HEK293 (cell line): ENCODE measurements at regions not wholly inside any gene's neighbourhood (a gene's known extent, or its start where the extent isn't known, plus 50 kb on each side); places are given as distances from the start of the nearest gene placed in this dataset.

ENCODE experiments used
- CTCF ChIA-PET: fragments of 350-600 bp; formaldehyde crosslinking; extraction: SDS; loops from one replicate; lab custom pipeline; 2021; ENCODE audit warnings: antibody characterized with exemption; lab: Yijun Ruan, JAX
- POLR2A ChIA-PET: fragments of 300-600 bp; formaldehyde crosslinking; extraction: SDS; loops from one replicate; lab custom pipeline; 2020; ENCODE audit warnings: antibody characterized with exemption, inconsistent platforms; lab: Yijun Ruan, JAX
- H3K27ac ChIP-seq: fragments of 200-500 bp; sonication (Bioruptor generic); 2 replicates; pipeline ENCODE4 v1.5.1; 2014; ENCODE audit warnings: low read depth, low read length, control low read depth, inconsistent platforms; ENCODE audit errors: extremely low read depth
- H3K36me3 ChIP-seq, 2 experiments: fragments of 200-500 bp in 1 of 2; sonication (Bioruptor generic) in 1 of 2; 1 replicate in 1 of 2; 2 replicates in 1 of 2; pipeline ENCODE4 v1.5.1; 2014 to 2017; ENCODE audit warnings: inconsistent platforms in 2 of 2, low read length in 2 of 2; ENCODE audit not compliant: control insufficient read depth in 2 of 2, insufficient read depth in 1 of 2
- H3K4me1 ChIP-seq: fragments of 200-500 bp; sonication (Bioruptor generic); 2 replicates; pipeline ENCODE4 v1.5.1; 2014; ENCODE audit warnings: mild to moderate bottlenecking, low read length, inconsistent platforms; ENCODE audit not compliant: control insufficient read depth, insufficient read depth
- H3K4me3 ChIP-seq: 2 replicates; pipeline ENCODE4 v1.5.1; 2011; ENCODE audit warnings: low read depth, mild to moderate bottlenecking, control low read depth, low read length, moderate library complexity
- H3K9me3 ChIP-seq: fragments of 200-500 bp; sonication (Bioruptor generic); 2 replicates; pipeline ENCODE4 v1.5.1; 2014; ENCODE audit warnings: low read depth, low read length, inconsistent platforms; ENCODE audit not compliant: control insufficient read depth, insufficient read depth
- EGR2 ChIP-seq: fragments of 450-650 bp; formaldehyde crosslinking; IDR thresholded peaks from 2 replicates; pipeline ENCODE4 v1.5.1; 2016; ENCODE audit warnings: low read depth, missing biosample characterization, missing genetic modification characterization
- GFI1B ChIP-seq: fragments of 450-650 bp; formaldehyde crosslinking; IDR thresholded peaks from 2 replicates; pipeline ENCODE4 v1.5.1; 2016; ENCODE audit warnings: missing biosample characterization, missing genetic modification characterization
- GLIS1 ChIP-seq: fragments of 450-650 bp; formaldehyde crosslinking; IDR thresholded peaks from 2 replicates; pipeline ENCODE4 v1.5.1; 2016; ENCODE audit warnings: missing biosample characterization, missing genetic modification characterization
- KLF7 ChIP-seq: fragments of 450-650 bp; formaldehyde crosslinking; IDR thresholded peaks from 2 replicates; pipeline ENCODE4 v1.5.1; 2016; ENCODE audit warnings: missing biosample characterization, missing genetic modification characterization, borderline replicate concordance
- PRDM1 ChIP-seq: fragments of 450-650 bp; formaldehyde crosslinking; IDR thresholded peaks from 2 replicates; pipeline ENCODE4; 2016; ENCODE audit warnings: missing biosample characterization, missing genetic modification characterization
- PRDM10 ChIP-seq: fragments of 450-650 bp; formaldehyde crosslinking; IDR thresholded peaks from 2 replicates; pipeline ENCODE4 v1.5.1; 2016; ENCODE audit warnings: missing biosample characterization, missing genetic modification characterization
- SETDB1 ChIP-seq: IDR thresholded peaks from one replicate; pipeline ENCODE4 v1.6.1; 2017; ENCODE audit warnings: mild to moderate bottlenecking, low read length, moderate library complexity, mixed read lengths; ENCODE audit not compliant: insufficient read length
- TRIM28 ChIP-seq: IDR thresholded peaks from 2 replicates; pipeline ENCODE4 v1.6.1; 2011; ENCODE audit warnings: low read length, control low read depth, borderline replicate concordance
- YY1 ChIP-seq: fragments of 450-650 bp; formaldehyde crosslinking; IDR thresholded peaks from 2 replicates; pipeline ENCODE4 v1.5.1; 2018; ENCODE audit warnings: missing biosample characterization, missing genetic modification characterization
- ZNF10 ChIP-seq: fragments of 450-650 bp; formaldehyde crosslinking; IDR thresholded peaks from 2 replicates; pipeline ENCODE4 v1.5.1; 2017; ENCODE audit warnings: missing biosample characterization, missing genetic modification characterization
- ZNF214 ChIP-seq: fragments of 450-650 bp; formaldehyde crosslinking; IDR thresholded peaks from 2 replicates; pipeline ENCODE4 v1.5.1; 2017; ENCODE audit warnings: missing biosample characterization, mild to moderate bottlenecking, missing genetic modification characterization, borderline replicate concordance
- ZNF221 ChIP-seq: fragments of 450-650 bp; formaldehyde crosslinking; IDR thresholded peaks from 2 replicates; pipeline ENCODE4 v1.5.1; 2017; ENCODE audit warnings: missing biosample characterization, missing genetic modification characterization, borderline replicate concordance
- ZNF24 ChIP-seq: fragments of 450-650 bp; formaldehyde crosslinking; IDR thresholded peaks from 2 replicates; pipeline ENCODE4 v1.5.1; 2016; ENCODE audit warnings: missing biosample characterization, missing genetic modification characterization
- ZNF280C ChIP-seq: fragments of 450-650 bp; formaldehyde crosslinking; IDR thresholded peaks from 2 replicates; pipeline ENCODE4 v1.5.1; 2016; ENCODE audit warnings: missing biosample characterization, missing genetic modification characterization
- ZNF280D ChIP-seq: fragments of 450-650 bp; formaldehyde crosslinking; IDR thresholded peaks from 2 replicates; pipeline ENCODE4 v1.5.1; 2016; ENCODE audit warnings: missing biosample characterization, missing genetic modification characterization
- ZNF292 ChIP-seq: fragments of 450-650 bp; formaldehyde crosslinking; IDR thresholded peaks from 2 replicates; pipeline ENCODE4 v1.5.1; 2016; ENCODE audit warnings: low read depth, missing biosample characterization, missing genetic modification characterization, borderline replicate concordance
- ZNF302 ChIP-seq: fragments of 450-650 bp; formaldehyde crosslinking; IDR thresholded peaks from 2 replicates; pipeline ENCODE4 v1.5.1; 2016; ENCODE audit warnings: missing biosample characterization, missing genetic modification characterization, low read depth
- ZNF624 ChIP-seq: fragments of 450-650 bp; formaldehyde crosslinking; IDR thresholded peaks from 2 replicates; pipeline ENCODE4 v1.5.1; 2017; ENCODE audit warnings: missing biosample characterization, missing genetic modification characterization
- ZNF704 ChIP-seq: fragments of 450-650 bp; formaldehyde crosslinking; IDR thresholded peaks from 2 replicates; pipeline ENCODE4 v1.5.1; 2016; ENCODE audit warnings: missing biosample characterization, missing genetic modification characterization
- ZNF791 ChIP-seq: fragments of 450-650 bp; formaldehyde crosslinking; IDR thresholded peaks from 2 replicates; pipeline ENCODE4 v1.5.1; 2016; ENCODE audit warnings: missing biosample characterization, missing genetic modification characterization
- ZNF843 ChIP-seq: fragments of 450-650 bp; formaldehyde crosslinking; IDR thresholded peaks from 2 replicates; pipeline ENCODE4 v1.5.1; 2016; ENCODE audit warnings: missing biosample characterization, missing genetic modification characterization
- TF ChIP-seq, protein P1 (sequence below): fragments of 450-650 bp; formaldehyde crosslinking; IDR thresholded peaks from 2 replicates; pipeline ENCODE4 v1.5.1; 2016; ENCODE audit warnings: missing biosample characterization, missing genetic modification characterization
- TF ChIP-seq, protein P2 (sequence below): fragments of 450-650 bp; formaldehyde crosslinking; IDR thresholded peaks from 2 replicates; pipeline ENCODE4 v1.5.1; 2016; ENCODE audit warnings: missing biosample characterization, missing genetic modification characterization, low read depth

DNA sequence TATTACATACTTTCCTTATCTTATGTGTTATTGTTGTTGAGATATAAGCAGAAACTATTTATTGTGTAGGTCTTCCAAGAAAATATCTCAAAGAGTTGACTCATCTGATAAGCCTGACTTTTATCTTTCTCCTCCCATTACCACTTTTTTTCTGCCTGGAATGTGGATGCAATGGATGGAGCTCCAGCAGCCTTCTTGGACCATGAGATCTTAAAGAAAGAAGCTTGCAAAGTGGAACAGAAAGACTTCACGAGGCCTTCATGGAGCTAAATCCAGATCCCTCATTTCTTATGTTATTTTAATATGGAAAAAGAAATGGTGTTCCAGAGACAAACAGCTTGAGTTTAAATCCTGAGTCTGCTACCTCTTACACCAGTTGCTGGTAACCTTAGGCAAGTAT is 237.6 kb upstream of the FOXF1 start:
- H3K36me3 ChIP-seq, result no peaks in the 10 kb centered on the region
- TF ChIP-seq SETDB1 (peak; percentile 87), ZNF280C (tag by site-specific recombination) (no peak), ZNF280D (0 out of 2 replicates have a peak, but pooled peaks have one; percentile 20), ZNF704 (tag by site-specific recombination) (no peak), TRIM28 (peak; percentile 44; the same call in 1 of the 2 replicates), YY1 (tag by site-specific recombination) (no peak), ZNF791 (tag by site-specific recombination) (no peak), GLIS1 (tag by site-specific recombination) (no peak), ZNF843 (tag by site-specific recombination) (no peak), ZNF214 (tag by site-specific recombination) (no peak), ZNF624 (tag by site-specific recombination) (no peak), GFI1B (no peak), ZNF24 (tag by site-specific recombination) (no peak)
- TF ChIP-seq, protein P1, sequence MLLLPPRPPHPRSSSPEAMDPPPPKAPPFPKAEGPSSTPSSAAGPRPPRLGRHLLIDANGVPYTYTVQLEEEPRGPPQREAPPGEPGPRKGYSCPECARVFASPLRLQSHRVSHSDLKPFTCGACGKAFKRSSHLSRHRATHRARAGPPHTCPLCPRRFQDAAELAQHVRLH, result peak; percentile 40; the same call in 1 of the 2 replicates
- TF ChIP-seq, all 188 proteins: peak for 4
- ChIA-PET CTCF (interaction anchor here (0.6 kb wide), 1 partner anchor 73 kb away, joined by 3 read pairs; no protein-coding TSS in a partner anchor), POLR2A (no interaction called here)
- no peak overlapping the region for H3K4me3 ChIP-seq
- no peaks in the 10 kb centered on the region for H3K4me1 ChIP-seq
- no peaks in the 10 kb centered on the region for H3K9me3 ChIP-seq
- no peak overlapping the region for H3K27ac ChIP-seq

DNA sequence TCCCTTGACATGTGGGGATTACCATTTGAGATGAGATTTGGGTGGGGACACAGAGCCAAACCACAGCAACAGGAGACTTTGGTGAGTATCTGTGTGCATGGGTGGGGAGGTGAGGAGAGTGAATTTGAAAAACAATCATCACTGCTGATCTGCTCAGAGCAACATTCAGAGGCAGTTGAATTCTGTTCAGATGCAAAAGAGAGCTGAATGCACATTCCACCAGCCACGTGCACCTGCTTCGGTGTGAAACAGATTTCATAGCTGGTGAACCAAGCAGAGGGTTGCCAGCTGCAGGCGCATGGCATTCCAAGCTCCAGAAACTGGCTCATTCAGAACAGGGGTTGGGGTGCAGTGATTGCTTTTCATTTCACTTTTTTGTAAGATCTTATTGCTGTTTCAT is 233.1 kb upstream of the FOXF1 start:
- CTCF ChIA-PET, result no interaction called here
- TF ChIP-seq ZNF10 (tag by site-specific recombination) (no peak), PRDM10 (no peak), KLF7 (tag by site-specific recombination) (no peak), GFI1B (no peak), ZNF221 (tag by site-specific recombination) (no peak), ZNF292 (tag by site-specific recombination) (no peak), EGR2 (tag by site-specific recombination) (no peak), ZNF302 (no peak), PRDM1 (tag by site-specific recombination) (no peak)
- TF ChIP-seq, protein P2, sequence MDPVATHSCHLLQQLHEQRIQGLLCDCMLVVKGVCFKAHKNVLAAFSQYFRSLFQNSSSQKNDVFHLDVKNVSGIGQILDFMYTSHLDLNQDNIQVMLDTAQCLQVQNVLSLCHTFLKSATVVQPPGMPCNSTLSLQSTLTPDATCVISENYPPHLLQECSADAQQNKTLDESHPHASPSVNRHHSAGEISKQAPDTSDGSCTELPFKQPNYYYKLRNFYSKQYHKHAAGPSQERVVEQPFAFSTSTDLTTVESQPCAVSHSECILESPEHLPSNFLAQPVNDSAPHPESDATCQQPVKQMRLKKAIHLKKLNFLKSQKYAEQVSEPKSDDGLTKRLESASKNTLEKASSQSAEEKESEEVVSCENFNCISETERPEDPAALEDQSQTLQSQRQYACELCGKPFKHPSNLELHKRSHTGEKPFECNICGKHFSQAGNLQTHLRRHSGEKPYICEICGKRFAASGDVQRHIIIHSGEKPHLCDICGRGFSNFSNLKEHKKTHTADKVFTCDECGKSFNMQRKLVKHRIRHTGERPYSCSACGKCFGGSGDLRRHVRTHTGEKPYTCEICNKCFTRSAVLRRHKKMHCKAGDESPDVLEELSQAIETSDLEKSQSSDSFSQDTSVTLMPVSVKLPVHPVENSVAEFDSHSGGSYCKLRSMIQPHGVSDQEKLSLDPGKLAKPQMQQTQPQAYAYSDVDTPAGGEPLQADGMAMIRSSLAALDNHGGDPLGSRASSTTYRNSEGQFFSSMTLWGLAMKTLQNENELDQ (tag by site-specific recombination), result no peak

More for the DNA sequence above, 233.1 kb upstream of the FOXF1 start:
- no peaks in the 10 kb centered on the region for H3K4me1 ChIP-seq
- H3K4me3 ChIP-seq, result no peak overlapping the region
- no peaks in the 10 kb centered on the region for H3K9me3 ChIP-seq
- POLR2A ChIA-PET, result no interaction called here
- no peaks in the 10 kb centered on the region for H3K36me3 ChIP-seq
- H3K27ac ChIP-seq, result no peak overlapping the region
